KMS-11 (cell line): ENCODE measurements at regions not wholly inside any gene's neighbourhood (a gene's known extent, or its start where the extent isn't known, plus 50 kb on each side); places are given as distances from the start of the nearest gene placed in this dataset.

Experiments used
- H2AFZ ChIP-seq: fragments of 200-600 bp; sonication (generic); 2 replicates; pipeline ENCODE4 v1.6.1; 2016; ENCODE audit warnings: antibody characterized with exemption, mixed run types, low read depth
- H3K27ac ChIP-seq: fragments of 200-600 bp; sonication (generic); 2 replicates; pipeline ENCODE4 v1.6.1; 2016; ENCODE audit warnings: mild to moderate bottlenecking, mixed run types
- H3K27me3 ChIP-seq: fragments of 200-600 bp; sonication (generic); 2 replicates; pipeline ENCODE4 v1.6.1; 2017; ENCODE audit warnings: mild to moderate bottlenecking, low read depth, mixed run types, moderate library complexity; ENCODE audit not compliant: insufficient read depth
- H3K36me3 ChIP-seq: fragments of 200-600 bp; sonication (generic); 2 replicates; pipeline ENCODE4 v1.6.1; 2017; ENCODE audit warnings: mild to moderate bottlenecking, mixed run types; ENCODE audit not compliant: insufficient read depth
- H3K4me1 ChIP-seq: fragments of 200-600 bp; sonication (generic); 2 replicates; pipeline ENCODE4 v1.6.1; 2016; ENCODE audit warnings: mild to moderate bottlenecking, low read depth, mixed run types; ENCODE audit not compliant: poor library complexity, severe bottlenecking
- H3K4me2 ChIP-seq: fragments of 200-600 bp; sonication (generic); 2 replicates; pipeline ENCODE4 v1.7.0; 2016; ENCODE audit warnings: mild to moderate bottlenecking, mixed run types
- H3K4me3 ChIP-seq: fragments of 200-600 bp; sonication (generic); IDR thresholded peaks from 2 replicates; pipeline ENCODE4 v1.6.1; 2017; ENCODE audit warnings: low read depth, low read length, mixed read lengths; ENCODE audit not compliant: insufficient read depth
- H3K79me2 ChIP-seq: fragments of 200-600 bp; sonication (generic); 2 replicates; pipeline ENCODE4 v1.6.1; 2016; ENCODE audit warnings: low read depth, mixed run types; ENCODE audit not compliant: insufficient read depth
- H3K9ac ChIP-seq: fragments of 200-600 bp; sonication (generic); 2 replicates; pipeline ENCODE4 v1.6.1; 2016; ENCODE audit warnings: mild to moderate bottlenecking, mixed run types
- H4K20me1 ChIP-seq: fragments of 200-600 bp; sonication (generic); 2 replicates; pipeline ENCODE4 v1.6.1; 2016; ENCODE audit warnings: mild to moderate bottlenecking, mixed run types; ENCODE audit not compliant: insufficient read depth
- TF ChIP-seq, protein P1 (sequence below): fragments of 200-600 bp; sonication (generic); conservative IDR thresholded peaks from 2 replicates; pipeline ENCODE4 v1.6.1; 2017; ENCODE audit warnings: low read depth, mild to moderate bottlenecking, antibody characterized with exemption, low read length, moderate library complexity, mixed read lengths

DNA sequence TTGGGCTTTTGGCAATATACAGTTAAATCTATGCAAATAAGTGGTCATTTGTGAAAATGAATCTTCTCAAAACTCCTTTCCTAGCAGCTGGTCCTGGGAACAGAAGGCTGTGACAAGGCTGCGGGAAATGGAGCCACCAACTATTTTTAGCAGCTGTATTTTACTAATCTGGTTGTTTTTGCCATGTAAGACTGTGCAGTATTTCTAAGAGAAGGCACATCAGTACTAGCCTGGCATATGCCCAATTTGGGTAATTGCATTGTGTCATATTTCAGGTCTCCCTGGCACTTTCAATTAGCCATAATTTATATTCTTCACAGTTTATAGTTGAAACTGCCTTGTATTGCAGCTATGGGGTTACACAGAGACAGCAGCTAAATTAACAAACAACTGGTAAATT, 109.6 kb downstream of the MANEA start:
- Histone ChIP-seq H3K27me3 (no peaks in the 10 kb centered on the region), H3K4me2 (no peak overlapping the region), H3K4me3 (no peak overlapping the region), H2AFZ (no peak overlapping the region), H3K79me2 (no peaks in the 10 kb centered on the region), H3K27ac (no peak overlapping the region), H4K20me1 (no peaks in the 10 kb centered on the region), H3K4me1 (peaks cover 23% of the 10 kb centered on the region), H3K36me3 (no peaks in the 10 kb centered on the region), H3K9ac (no peak overlapping the region)
- TF ChIP-seq, protein P1, sequence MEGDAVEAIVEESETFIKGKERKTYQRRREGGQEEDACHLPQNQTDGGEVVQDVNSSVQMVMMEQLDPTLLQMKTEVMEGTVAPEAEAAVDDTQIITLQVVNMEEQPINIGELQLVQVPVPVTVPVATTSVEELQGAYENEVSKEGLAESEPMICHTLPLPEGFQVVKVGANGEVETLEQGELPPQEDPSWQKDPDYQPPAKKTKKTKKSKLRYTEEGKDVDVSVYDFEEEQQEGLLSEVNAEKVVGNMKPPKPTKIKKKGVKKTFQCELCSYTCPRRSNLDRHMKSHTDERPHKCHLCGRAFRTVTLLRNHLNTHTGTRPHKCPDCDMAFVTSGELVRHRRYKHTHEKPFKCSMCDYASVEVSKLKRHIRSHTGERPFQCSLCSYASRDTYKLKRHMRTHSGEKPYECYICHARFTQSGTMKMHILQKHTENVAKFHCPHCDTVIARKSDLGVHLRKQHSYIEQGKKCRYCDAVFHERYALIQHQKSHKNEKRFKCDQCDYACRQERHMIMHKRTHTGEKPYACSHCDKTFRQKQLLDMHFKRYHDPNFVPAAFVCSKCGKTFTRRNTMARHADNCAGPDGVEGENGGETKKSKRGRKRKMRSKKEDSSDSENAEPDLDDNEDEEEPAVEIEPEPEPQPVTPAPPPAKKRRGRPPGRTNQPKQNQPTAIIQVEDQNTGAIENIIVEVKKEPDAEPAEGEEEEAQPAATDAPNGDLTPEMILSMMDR: no peak

DNA sequence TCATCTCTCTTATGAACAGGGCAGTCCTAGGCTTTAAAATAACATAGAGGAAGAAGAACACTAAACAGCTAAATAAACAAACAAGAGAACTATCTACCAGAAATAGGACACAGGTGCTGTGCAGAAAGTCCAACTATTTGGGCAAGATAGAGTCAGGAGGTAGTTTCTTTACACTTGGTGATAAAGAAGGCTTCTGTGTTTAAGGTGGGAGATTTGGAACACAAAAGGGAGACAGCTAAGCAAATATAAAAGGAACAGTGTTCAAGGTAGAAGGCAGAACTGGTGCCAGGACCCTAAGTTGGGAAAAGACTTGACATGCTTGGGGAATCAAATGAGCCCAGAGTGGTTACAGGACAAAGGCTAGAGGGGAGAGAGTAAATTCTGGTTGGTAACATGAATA, 110.5 kb downstream of the MANEA start:
- TF ChIP-seq, protein P1: no peak
- Histone ChIP-seq H3K4me2 (no peak overlapping the region), H2AFZ (no peak overlapping the region), H3K79me2 (no peaks in the 10 kb centered on the region), H3K36me3 (no peaks in the 10 kb centered on the region), H3K9ac (no peak overlapping the region), H3K4me1 (peaks cover 23% of the 10 kb centered on the region), H3K4me3 (no peak overlapping the region), H4K20me1 (no peaks in the 10 kb centered on the region), H3K27ac (no peak overlapping the region), H3K27me3 (no peaks in the 10 kb centered on the region)

DNA sequence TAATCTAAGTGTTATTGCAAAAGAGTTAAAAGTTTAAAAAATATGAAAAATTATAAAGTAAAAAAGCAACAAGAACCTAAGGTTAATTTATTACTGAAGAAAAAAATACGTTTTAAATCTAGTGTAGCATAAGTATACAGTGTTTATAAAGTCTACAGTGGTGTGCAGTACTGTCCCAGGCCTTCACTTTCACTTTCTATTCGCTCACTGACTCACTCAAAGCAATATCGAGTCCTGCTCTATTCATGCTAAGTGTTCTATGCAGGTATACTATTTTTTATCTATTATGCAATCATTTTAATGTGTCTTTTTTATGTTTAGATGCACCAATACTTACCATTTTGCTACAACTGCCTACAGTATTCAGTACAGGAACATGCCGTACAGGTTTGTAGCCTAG, 113.0 kb downstream of the MANEA start:
- no peak overlapping the region for H3K9ac ChIP-seq
- H2AFZ ChIP-seq: no peak overlapping the region
- H3K4me3 ChIP-seq: no peak overlapping the region
- TF ChIP-seq, protein P1: no peak
- no peak overlapping the region for H3K4me2 ChIP-seq
- H4K20me1 ChIP-seq: no peaks in the 10 kb centered on the region
- H3K79me2 ChIP-seq: no peaks in the 10 kb centered on the region
- H3K27me3 ChIP-seq: no peaks in the 10 kb centered on the region
- H3K27ac ChIP-seq: no peak overlapping the region
- peaks cover 23% of the 10 kb centered on the region for H3K4me1 ChIP-seq
- H3K36me3 ChIP-seq: no peaks in the 10 kb centered on the region

DNA sequence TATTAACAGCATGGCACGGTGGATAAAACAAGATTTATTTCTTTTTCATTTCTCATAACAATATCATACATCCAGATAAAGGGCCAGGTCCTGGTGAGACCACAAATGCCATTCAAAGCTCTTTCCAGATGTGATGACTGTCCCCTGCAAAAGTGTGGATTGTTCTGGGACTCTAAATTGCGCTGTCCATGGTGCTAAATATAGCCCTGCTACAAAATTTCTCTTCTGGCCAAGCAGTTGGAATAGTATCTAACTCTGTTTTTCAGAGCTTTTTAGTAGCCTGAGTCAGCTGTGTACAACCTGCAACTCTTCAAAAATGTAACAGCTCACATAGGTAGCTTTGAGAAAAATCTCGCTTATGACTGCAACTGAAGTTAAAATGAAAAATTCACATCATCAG, 115.8 kb downstream of the MANEA start:
- Histone ChIP-seq H3K4me1 (peaks cover 8% of the 10 kb centered on the region), H3K9ac (no peak overlapping the region), H3K36me3 (no peaks in the 10 kb centered on the region), H3K27ac (no peak overlapping the region), H4K20me1 (no peaks in the 10 kb centered on the region), H3K79me2 (no peaks in the 10 kb centered on the region), H2AFZ (no peak overlapping the region), H3K27me3 (no peaks in the 10 kb centered on the region), H3K4me3 (no peak overlapping the region), H3K4me2 (no peak overlapping the region)
- TF ChIP-seq, protein P1: no peak
